DMS53 treated with DMSO at 0.1 percent for 48 hours (cell line): ENCODE measurements at regions not wholly inside any gene's neighbourhood (a gene's known extent, or its start where the extent isn't known, plus 50 kb on each side); places are given as distances from the start of the nearest gene placed in this dataset.
A peak's percentile ranks its signal among the peaks of the same experiment; 100 is the strongest.
"Not testable (repeated sequence)": the region's sequence is repeated elsewhere in the genome, so short reads cannot be mapped to it uniquely, and the experiment has no call there.

Experiments
- DNase-seq: peaks from one replicate; lab custom pipeline; 2025; ENCODE audit not compliant: unreplicated experiment; lab: John Stamatoyannopoulos, UW

- no peak for DNase-seq
Observed at GRCh38 chr5:111635151-111635902, 121.7 kb downstream of the NREP start.

- DNase-seq, result no peak
Observed at GRCh38 chr5:111631328-111631727, 119.0 kb upstream of the STARD4 start.

- DNase-seq, result no peak
Observed at GRCh38 chr5:111628901-111629300, 116.6 kb upstream of the STARD4 start.

- DNase-seq, result no peak
Observed at GRCh38 chr5:111627862-111628261, 115.5 kb upstream of the STARD4 start.

- DNase-seq, result no peak
Observed at GRCh38 chr5:111626473-111627148, 114.3 kb upstream of the STARD4 start.

GRCh38 chr5:111618623-111619271 lies 106.4 kb upstream of the STARD4 start:
- DNase-seq, result no peak

- no peak for DNase-seq
Observed at GRCh38 chr5:111615054-111615453, 102.7 kb upstream of the STARD4 start.

GRCh38 chr5:111612013-111612630 lies 99.8 kb upstream of the STARD4 start:
- not testable (repeated sequence) for DNase-seq

- DNase-seq, result no peak
Observed at GRCh38 chr5:111606194-111606593, 93.9 kb upstream of the STARD4 start.

GRCh38 chr5:111603446-111603827 lies 91.1 kb upstream of the STARD4 start:
- no peak for DNase-seq

GRCh38 chr5:111602817-111603445 lies 90.6 kb upstream of the STARD4 start:
- no peak for DNase-seq

- no peak for DNase-seq
Observed at GRCh38 chr5:111598996-111599395, 86.7 kb upstream of the STARD4 start.

- DNase-seq, result no peak
Observed at GRCh38 chr5:111597491-111597890, 85.2 kb upstream of the STARD4 start.

- no peak for DNase-seq
Observed at GRCh38 chr5:111596705-111597104, 84.4 kb upstream of the STARD4 start.

- DNase-seq, result no peak
Observed at GRCh38 chr5:111595425-111595824, 83.1 kb upstream of the STARD4 start.

- DNase-seq, result no peak
Observed at GRCh38 chr5:111589316-111589715, 77.0 kb upstream of the STARD4 start.

- no peak for DNase-seq
Observed at GRCh38 chr5:111587728-111588127, 75.4 kb upstream of the STARD4 start.

GRCh38 chr5:111585946-111586345 lies 73.6 kb upstream of the STARD4 start:
- no peak for DNase-seq

GRCh38 chr5:111585291-111585690 lies 73.0 kb upstream of the STARD4 start:
- DNase-seq, result no peak

GRCh38 chr5:111584651-111585050 lies 72.3 kb upstream of the STARD4 start:
- peak; percentile 25 for DNase-seq

- DNase-seq, result no peak
Observed at GRCh38 chr5:111583758-111584203, 71.4 kb upstream of the STARD4 start.
